GM21737 (cell line): ENCODE measurements at regions not wholly inside any gene's neighbourhood (a gene's known extent, or its start where the extent isn't known, plus 50 kb on each side); places are given as distances from the start of the nearest gene placed in this dataset.
"Not testable (repeated sequence)": the region's sequence is repeated elsewhere in the genome, so short reads cannot be mapped to it uniquely, and the experiment has no call there.

Experiments used
- ATAC-seq: cut with Tn5 transposase; IDR thresholded peaks from one replicate; pipeline ENCODE4 v1.9.1; 2021; ENCODE audit warnings: mild to moderate bottlenecking, moderate library complexity; ENCODE audit not compliant: unreplicated experiment

GRCh38 chr6:92737983-92738382, 681.4 kb downstream of the EPHA7 start:
- ATAC-seq: no peak

GRCh38 chr6:92723390-92723931, 695.9 kb downstream of the EPHA7 start:
- ATAC-seq: no peak

GRCh38 chr6:92719773-92720172, 699.6 kb downstream of the EPHA7 start:
- ATAC-seq: no peak

GRCh38 chr6:92716638-92717037, 702.7 kb downstream of the EPHA7 start:
- no peak for ATAC-seq

- no peak for ATAC-seq
These were observed 703.4 kb downstream of the EPHA7 start for GRCh38 chr6:92715991-92716390.

GRCh38 chr6:92714346-92714745, 705.0 kb downstream of the EPHA7 start:
- no peak for ATAC-seq

GRCh38 chr6:92710048-92710447, 709.3 kb downstream of the EPHA7 start:
- ATAC-seq: no peak

GRCh38 chr6:92708945-92709344, 710.4 kb downstream of the EPHA7 start:
- ATAC-seq: no peak

- no peak for ATAC-seq
These were observed 711.1 kb downstream of the EPHA7 start for GRCh38 chr6:92708270-92708669.

- no peak for ATAC-seq
These were observed 712.4 kb downstream of the EPHA7 start for GRCh38 chr6:92706976-92707375.

- ATAC-seq: no peak
These were observed 717.8 kb downstream of the EPHA7 start for GRCh38 chr6:92701425-92702096.

GRCh38 chr6:92700411-92700810, 718.9 kb downstream of the EPHA7 start:
- no peak for ATAC-seq

GRCh38 chr6:92690997-92691599, 728.3 kb downstream of the EPHA7 start:
- no peak for ATAC-seq

GRCh38 chr6:92688342-92688741, 731.0 kb downstream of the EPHA7 start:
- ATAC-seq: no peak

- ATAC-seq: no peak
These were observed 732.1 kb downstream of the EPHA7 start for GRCh38 chr6:92687278-92687677.

GRCh38 chr6:92684386-92684785, 735.0 kb downstream of the EPHA7 start:
- no peak for ATAC-seq

GRCh38 chr6:92683748-92684147, 735.6 kb downstream of the EPHA7 start:
- no peak for ATAC-seq

- no peak for ATAC-seq
These were observed 736.6 kb downstream of the EPHA7 start for GRCh38 chr6:92682516-92683398.

GRCh38 chr6:92681401-92681800, 738.0 kb downstream of the EPHA7 start:
- ATAC-seq: no peak

- ATAC-seq: not testable (repeated sequence)
These were observed 747.9 kb downstream of the EPHA7 start for GRCh38 chr6:92671462-92671861.

GRCh38 chr6:92667843-92668242, 751.5 kb downstream of the EPHA7 start:
- no peak for ATAC-seq
